HL-60/S4 (cell line): ENCODE measurements at regions not wholly inside any gene's neighbourhood (a gene's known extent, or its start where the extent isn't known, plus 50 kb on each side); places are given as distances from the start of the nearest gene placed in this dataset.

Experiments used
- in situ Hi-C: fragments of 300-500 bp; cut with MboI; formaldehyde crosslinking; loops from 2 replicates; pipeline ENCODE4 v1.14.3; 2022; ENCODE audit warnings: low sequenced_read_pairs

GRCh38 chr2:37471104-37471503, 126.7 kb downstream of the QPCT start:
- in situ Hi-C loops, result no loop called here

- in situ Hi-C loops, result no loop called here
These were observed 127.6 kb downstream of the QPCT start for GRCh38 chr2:37471994-37472393.

DNA sequence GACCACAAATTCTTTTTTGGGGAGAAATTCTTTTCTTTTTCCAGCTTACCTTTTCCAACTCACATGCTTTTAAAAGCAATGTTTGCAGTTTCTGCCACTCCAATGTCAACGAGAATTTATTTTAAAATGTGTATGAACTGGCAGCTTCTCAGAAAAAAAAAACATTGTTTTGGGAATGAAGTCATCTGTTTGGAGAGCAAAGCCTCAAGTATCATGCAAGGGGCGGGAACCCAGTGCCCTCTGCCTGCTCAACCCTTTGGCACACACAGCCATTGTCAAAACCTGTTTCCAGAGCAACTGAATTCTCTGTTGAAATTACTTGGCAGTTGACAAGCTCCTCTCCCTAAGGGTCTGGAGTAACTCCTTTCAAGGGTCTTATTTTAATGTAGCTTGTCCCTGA, 128.5 kb downstream of the QPCT start:
- in situ Hi-C loops, result no loop called here

DNA sequence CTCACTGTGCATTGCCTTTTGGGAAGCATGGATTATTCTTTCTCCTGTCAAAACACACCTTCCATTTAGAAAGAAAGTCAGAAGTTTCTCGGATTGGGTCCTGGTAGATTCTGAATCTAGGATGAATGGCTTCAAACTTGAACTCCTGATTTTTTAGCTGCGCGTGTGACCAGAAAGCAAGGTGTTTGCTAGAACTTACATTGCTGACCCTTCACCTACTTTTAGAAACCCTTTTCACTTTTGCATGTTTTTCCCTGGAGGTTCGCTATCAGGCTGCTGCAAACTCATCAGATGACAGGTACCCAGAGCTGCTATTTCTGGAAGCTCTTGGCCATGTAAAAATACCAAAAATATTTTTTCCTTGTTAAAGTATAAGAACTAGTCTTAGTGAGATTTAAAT, 132.0 kb downstream of the QPCT start:
- in situ Hi-C loops, result no loop called here

DNA sequence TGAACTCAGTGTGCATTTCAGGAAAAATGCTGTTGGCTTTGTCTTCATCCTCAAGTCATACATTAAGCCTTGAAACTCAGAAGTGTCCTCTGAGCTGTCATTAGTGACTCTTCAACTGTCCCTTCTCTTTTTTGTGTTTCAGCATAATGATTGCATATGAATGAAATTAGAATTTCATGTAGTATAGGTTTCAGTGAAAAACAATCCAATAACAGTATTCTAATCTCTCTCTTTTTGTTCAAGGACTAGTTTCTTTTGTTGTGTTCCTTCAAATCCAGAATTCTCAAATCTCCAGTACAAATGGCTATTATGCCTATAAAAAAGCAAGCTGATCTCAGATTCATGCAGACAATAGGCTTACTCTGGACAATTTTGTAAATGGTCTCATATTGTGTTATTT, 133.5 kb downstream of the QPCT start:
- in situ Hi-C loops, result no loop called here

DNA sequence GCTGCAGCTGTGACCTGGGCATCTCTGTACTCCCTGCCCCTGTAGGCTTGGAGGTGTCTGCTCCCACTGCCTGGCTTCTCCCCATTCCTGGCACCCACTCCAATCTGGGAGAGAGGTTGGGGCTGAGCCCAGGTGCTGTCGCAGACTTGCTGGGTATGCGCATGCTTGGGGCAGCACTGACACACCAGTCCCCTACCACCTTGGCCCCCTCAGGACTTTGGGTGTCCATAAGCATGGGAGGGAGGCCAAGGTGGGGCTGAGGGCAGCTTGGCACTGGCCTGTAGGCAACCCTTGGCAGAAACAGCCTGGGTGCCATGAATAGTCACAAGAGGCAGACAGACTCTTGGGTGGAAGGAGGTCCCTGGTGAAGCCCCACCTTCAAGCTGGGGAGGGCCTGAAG, 136.8 kb downstream of the QPCT start:
- in situ Hi-C loops, result no loop called here

GRCh38 chr2:37489041-37489456, 144.6 kb downstream of the QPCT start:
- in situ Hi-C loops, result no loop called here

- in situ Hi-C loops, result no loop called here
These were observed 145.1 kb downstream of the QPCT start for GRCh38 chr2:37489536-37489935.

DNA sequence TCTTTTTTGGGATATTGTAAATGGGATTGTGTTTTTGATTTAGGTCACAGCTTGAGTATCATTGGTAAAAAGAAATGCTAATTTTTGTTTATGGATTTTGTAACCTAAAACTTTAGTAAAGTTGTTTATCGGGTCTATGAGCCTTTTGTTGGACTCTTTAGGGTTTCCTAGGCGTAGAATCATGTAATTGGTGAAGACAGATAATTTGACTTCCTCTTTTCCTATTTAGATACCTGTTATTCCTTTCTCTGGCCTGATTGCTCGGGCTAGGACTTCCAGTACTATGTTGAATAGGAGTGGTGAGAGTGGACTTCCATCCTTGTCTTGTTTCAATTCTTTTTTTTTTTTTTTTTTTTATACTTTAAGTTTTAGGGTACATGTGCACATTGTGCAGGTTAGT, 149.0 kb downstream of the QPCT start:
- in situ Hi-C loops, result no loop called here

DNA sequence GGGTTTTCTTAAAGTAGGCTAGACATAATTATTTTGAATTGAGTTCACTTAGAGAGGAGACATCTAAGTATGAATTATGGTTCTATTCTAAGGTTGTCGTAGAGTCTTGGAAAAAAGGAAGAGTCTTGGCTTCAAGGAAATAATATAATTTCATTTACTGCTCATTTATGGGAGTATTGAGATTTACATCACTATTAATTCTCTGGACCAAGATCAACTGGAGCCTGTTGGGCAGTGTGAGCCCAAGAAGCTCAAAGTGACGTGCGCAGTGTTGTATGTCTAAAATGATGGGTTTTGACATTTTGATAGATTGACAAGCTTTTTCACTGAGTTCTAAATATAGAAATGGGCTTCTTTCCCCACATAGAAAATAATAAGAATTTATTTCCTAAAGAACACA, 154.7 kb downstream of the QPCT start:
- in situ Hi-C loops, result no loop called here

- in situ Hi-C loops, result no loop called here
These were observed 155.6 kb downstream of the QPCT start for GRCh38 chr2:37500031-37500430.

DNA sequence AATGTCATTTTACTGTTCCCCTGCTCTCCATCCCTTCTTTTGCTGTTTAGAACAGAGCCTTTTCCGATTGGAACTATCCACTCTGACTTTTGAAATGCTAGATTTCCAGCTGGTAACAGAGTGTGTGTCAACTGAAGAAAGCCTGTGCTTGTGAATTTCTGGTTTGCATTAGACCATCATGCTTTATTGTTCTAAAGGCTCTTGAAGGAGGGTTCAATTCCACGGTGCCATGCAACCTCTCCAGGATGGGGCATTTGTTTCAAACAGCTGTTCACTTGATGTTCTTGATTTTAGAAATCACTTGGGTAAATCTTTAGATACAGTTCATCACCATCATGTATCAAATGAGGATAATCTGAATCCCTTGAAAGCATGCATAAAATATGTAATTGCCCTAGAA, 156.7 kb downstream of the QPCT start:
- in situ Hi-C loops, result no loop called here

DNA sequence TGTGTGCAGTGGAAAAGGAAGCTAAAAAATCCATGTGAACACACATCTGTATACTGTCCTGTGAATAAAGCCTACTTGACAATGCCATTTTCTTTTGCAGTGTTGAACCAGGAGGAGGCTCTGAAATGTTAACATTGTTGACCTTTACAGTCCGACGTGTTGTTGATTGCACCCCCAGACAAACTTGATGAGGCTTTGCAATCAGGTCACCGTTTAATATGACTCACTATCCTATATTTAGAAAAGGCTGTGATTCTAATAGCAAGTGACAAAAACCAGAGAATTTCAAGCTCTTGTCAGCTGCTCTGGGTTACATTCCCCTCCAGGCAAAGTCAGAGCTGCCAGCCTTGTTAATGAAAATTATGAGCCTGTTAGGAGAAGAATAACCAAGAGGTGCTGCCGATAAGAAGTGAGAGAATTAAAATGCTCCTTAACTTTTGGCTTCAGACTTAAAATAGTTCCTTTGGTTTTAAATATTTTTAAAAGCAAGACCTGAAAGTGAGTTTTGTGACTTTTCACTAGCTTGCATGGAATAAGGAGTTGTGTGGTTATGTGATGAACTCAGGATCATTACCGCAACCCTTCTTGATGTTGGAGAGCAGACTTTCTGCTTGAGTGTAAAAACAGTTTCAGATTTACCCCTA, 162.1 kb downstream of the QPCT start:
- in situ Hi-C loops, result no loop called here

DNA sequence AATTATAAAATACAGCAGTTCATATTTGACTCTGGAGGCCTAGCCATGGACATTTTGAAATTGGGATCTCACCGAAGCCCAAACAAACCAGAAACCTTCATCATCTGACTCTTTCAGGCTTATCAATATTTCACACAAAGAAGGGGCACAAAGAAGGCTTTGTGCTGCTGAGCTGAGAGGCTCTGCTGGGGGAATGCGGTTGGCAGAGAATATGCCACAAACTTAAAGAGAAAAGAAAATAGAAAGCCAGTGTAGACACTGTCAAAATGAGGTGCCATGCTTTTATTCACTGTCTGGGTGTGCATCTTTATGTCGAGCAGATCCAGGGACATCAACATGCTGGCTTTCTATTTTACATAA, 162.6 kb downstream of the QPCT start:
- in situ Hi-C loops, result no loop called here

GRCh38 chr2:37507703-37508102, 163.3 kb downstream of the QPCT start:
- in situ Hi-C loops, result no loop called here

DNA sequence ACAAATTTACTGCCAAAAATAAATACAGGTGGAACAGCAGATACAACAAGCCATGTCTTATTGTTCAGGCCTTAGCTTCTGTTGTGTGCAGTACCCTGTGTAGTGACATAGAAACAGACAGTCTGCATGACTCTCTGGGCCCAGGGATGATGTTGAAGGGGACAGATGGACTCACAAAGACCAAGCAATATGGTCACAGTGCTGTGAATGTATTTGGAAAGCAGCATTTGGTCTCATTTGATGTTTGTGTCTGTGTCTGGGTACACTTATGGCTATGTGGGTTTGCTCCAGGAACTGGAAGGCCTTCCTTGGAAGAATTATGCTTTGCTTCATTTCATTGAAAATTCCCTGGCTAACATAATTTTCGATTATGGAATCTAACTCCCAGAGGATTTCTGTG, 158.5 kb downstream of the CDC42EP3 start:
- in situ Hi-C loops, result no loop called here

GRCh38 chr2:37523814-37524362, 147.6 kb downstream of the CDC42EP3 start:
- in situ Hi-C loops, result no loop called here

DNA sequence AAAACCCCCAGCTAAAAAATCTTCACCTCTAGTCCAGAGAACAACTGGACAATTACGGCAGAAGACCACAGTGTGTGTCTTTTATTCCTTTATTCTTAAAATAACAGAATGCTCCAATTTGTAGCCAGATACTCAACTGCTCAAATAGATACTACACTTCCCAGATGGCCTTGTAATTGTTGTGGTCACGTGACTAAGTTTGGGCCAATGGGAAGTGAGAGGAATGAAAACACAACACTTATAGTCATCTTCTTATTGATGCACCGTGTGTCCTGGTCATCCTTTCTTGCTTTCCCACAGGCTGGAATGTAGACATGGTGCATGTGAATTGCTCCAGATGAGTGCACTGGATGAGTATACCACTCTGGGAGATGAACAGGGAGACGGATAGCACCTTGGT, 145.1 kb downstream of the CDC42EP3 start:
- in situ Hi-C loops, result no loop called here

DNA sequence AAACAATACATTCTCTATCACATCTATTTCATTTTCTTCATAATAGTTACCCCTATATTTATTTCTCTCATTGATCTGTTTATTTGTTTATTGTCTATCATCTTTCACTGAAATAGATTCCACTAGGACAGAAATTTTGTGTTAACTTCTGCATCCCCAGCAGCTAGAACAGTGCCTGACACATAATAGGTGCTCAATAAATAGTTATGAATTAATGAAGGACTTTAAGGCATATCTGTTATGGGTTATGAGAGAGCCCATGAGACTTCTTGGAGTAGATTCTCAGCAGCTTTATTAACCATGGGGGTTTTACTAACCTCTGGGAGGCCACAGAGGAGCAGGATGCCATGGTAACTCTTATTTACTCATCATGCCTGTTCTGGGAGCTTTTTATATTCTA, 144.6 kb downstream of the CDC42EP3 start:
- in situ Hi-C loops, result no loop called here

DNA sequence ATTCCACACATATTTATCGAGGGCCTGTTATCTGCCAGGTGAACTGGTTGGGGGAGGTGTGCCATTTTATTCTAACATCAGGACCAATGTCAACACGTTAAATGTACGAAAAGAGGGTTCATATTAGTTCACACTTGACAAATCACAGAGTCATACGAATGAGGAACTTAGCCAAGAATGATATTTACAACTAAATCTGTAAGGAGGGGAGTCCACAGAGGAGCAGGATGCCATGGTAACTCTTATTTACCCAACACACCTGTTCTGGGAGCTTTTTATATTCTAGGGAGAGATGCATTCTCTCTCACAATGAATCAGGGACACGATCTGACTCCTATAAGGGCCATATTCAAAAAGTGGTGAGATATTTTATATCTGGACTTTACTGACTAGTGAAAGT, 144.1 kb downstream of the CDC42EP3 start:
- in situ Hi-C loops, result no loop called here

DNA sequence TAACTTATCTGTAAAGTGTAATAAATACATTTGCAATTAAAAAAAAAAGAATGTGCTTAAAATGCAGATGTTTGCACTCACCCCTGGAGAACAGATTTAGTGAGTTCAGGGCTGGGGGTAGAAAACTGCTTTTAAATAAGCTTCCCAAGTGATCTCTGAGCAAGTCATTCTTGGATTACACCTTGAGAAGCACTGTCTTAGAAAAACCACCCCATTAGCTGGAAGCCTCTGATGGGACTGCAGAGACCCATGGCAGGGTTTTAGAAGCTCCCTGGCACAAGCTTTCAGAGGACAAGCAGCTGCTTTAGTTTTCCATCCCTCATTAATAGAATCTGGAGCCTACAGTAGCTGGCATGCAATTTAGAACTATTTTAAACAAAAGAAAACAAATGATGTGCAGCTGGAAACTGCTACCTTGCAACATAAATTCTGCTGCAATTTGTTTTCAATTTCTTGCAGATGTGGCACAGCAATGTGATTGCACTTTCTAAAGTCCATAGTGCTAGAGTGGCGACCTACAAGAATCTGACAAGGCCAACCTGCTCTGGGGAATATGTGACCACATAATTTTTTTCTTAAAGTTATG, 141.5 kb downstream of the CDC42EP3 start:
- in situ Hi-C loops, result no loop called here

DNA sequence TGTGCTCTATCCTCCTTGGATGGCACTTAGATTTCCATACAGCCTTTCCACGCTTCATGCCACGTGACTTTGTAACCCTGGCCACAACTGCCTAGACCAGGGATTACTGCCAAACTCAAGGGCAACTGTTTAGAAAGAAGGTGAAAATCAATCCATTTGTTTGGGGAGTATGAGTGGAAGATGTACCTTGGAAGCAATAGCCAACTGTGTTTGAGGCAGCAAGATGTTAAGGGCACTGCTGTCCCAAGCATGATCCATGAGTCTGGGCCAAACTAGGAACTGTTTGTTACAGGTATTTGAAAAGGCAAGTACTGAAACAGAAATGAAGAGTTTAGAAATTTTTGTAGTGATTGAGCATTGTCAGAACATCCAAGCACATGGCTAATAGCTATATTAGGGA, 138.9 kb downstream of the CDC42EP3 start:
- in situ Hi-C loops, result no loop called here

DNA sequence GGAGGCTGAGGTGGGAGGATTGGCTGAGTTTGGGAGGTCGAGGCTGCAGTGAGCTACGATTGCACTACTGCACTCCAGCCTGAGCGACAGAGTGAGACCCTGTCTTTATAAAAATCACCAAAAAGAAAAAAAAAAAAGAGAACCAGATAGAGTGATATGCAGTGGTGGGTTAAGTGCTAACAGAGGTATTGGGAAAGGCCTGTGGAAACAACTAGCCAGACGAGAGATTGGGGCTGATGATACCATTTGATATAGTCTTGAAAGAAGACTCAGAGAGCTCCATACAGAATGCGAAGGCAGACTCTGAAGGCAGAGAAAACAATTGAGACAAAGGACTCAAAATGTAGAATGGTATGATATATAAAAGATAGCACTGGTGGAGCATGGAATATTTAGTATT, 134.1 kb downstream of the CDC42EP3 start:
- in situ Hi-C loops, result no loop called here
